ENCODE measurements at regions not wholly inside any gene's neighbourhood (a gene's known extent, or its start where the extent isn't known, plus 50 kb on each side); places are given as distances from the start of the nearest gene placed in this dataset.

DNA sequence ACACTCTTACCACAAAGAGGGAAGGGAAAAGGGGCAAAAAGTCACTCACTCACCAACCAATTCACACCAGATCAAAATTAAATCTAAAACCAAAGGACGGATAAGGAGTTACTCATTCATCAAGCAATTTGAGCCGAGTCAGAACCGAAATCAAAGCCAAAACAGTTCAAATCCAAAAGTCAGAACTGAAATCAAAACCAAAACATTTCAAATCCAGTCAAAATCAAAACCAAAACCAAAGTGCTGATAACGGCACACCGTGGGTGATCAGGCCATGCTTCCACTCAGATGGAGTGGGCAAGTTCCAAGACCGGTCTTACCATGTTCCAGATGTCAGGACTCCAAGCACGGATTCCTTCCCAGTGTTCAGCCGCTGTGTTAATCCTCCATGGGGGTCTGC is 139.5 kb downstream of the SLC38A6 start (continued):
- TF ChIP-seq RXRA (IDR thresholded peaks at IDR 0.05): no peak

DNA sequence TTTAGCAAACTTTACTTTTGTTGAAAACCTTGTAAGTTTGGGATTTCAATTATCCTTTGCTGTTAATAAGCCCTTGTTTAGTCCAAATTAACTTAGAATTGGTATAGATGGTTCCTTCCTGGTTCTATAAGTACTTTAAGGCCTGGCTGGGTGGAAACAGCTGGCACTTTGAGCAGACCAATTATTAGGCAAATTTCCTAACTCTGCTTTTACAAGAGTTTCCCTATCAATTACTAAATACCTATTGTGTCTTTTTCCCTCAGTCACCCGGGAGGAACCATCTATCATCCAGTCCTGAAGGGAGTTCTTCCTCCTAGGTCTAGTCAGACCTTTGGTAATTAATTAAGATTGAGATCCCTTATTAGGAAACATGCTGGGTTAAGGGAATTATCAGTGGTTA is 138.0 kb downstream of the SLC38A6 start:
- DNase-seq (ENCODE audit: low spot score): no peak
- H3K4me3 ChIP-seq (ENCODE audit: low read depth in 1 of 3, low read length in 3 of 3): no peak overlapping the region
- no peak overlapping the region for H3K27ac ChIP-seq (ENCODE audit: low read depth in 1 of 2, low read length in 2 of 2)
- H3K36me3 ChIP-seq (ENCODE audit: control insufficient read depth in 4 of 4, insufficient read depth in 3 of 4, low read depth in 1 of 4, low read length in 3 of 4): no peaks in the 10 kb centered on the region
- H3K9me3 ChIP-seq (ENCODE audit: control insufficient read depth in 4 of 4, low read length in 3 of 4): no peaks in the 10 kb centered on the region
- 77% methylated on average over 1 of the region's 1 CpG for WGBS
- peaks cover 0 to 6% (median 1%) of the 10 kb centered on the region in 4 donors for H3K4me1 ChIP-seq (ENCODE audit: control insufficient read depth in 4 of 4, insufficient read depth in 4 of 4, low read length in 3 of 4)
- no peaks in the 10 kb centered on the region for H3K27me3 ChIP-seq (ENCODE audit: control insufficient read depth in 4 of 4, insufficient read depth in 4 of 4, low read length in 3 of 4)
- H3K9ac ChIP-seq (ENCODE audit: low read depth in 1 of 2, low read length in 2 of 2): no peak overlapping the region
- no peak for TF ChIP-seq GABPA (IDR thresholded peaks at IDR 0.05 in 1 of 2, conservative IDR thresholded peaks at IDR 0.05 in 1 of 2)
- TF ChIP-seq, protein P1, sequence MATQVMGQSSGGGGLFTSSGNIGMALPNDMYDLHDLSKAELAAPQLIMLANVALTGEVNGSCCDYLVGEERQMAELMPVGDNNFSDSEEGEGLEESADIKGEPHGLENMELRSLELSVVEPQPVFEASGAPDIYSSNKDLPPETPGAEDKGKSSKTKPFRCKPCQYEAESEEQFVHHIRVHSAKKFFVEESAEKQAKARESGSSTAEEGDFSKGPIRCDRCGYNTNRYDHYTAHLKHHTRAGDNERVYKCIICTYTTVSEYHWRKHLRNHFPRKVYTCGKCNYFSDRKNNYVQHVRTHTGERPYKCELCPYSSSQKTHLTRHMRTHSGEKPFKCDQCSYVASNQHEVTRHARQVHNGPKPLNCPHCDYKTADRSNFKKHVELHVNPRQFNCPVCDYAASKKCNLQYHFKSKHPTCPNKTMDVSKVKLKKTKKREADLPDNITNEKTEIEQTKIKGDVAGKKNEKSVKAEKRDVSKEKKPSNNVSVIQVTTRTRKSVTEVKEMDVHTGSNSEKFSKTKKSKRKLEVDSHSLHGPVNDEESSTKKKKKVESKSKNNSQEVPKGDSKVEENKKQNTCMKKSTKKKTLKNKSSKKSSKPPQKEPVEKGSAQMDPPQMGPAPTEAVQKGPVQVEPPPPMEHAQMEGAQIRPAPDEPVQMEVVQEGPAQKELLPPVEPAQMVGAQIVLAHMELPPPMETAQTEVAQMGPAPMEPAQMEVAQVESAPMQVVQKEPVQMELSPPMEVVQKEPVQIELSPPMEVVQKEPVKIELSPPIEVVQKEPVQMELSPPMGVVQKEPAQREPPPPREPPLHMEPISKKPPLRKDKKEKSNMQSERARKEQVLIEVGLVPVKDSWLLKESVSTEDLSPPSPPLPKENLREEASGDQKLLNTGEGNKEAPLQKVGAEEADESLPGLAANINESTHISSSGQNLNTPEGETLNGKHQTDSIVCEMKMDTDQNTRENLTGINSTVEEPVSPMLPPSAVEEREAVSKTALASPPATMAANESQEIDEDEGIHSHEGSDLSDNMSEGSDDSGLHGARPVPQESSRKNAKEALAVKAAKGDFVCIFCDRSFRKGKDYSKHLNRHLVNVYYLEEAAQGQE (IDR thresholded peaks at IDR 0.05): no peak
- TF ChIP-seq TAF1 (conservative IDR thresholded peaks at IDR 0.05): no peak
- no peak for TF ChIP-seq FOXA1 (IDR thresholded peaks at IDR 0.05)
- no peak for TF ChIP-seq RXRA (IDR thresholded peaks at IDR 0.05)
- TF ChIP-seq JUND (IDR thresholded peaks at IDR 0.05): no peak
- TF ChIP-seq FOXA2 (IDR thresholded peaks at IDR 0.05): no peak
- TF ChIP-seq EGR1 (IDR thresholded peaks at IDR 0.05; ENCODE audit: low read depth in 2 of 2): no peak
- TF ChIP-seq RAD21 (IDR thresholded peaks at IDR 0.05): no peak

DNA sequence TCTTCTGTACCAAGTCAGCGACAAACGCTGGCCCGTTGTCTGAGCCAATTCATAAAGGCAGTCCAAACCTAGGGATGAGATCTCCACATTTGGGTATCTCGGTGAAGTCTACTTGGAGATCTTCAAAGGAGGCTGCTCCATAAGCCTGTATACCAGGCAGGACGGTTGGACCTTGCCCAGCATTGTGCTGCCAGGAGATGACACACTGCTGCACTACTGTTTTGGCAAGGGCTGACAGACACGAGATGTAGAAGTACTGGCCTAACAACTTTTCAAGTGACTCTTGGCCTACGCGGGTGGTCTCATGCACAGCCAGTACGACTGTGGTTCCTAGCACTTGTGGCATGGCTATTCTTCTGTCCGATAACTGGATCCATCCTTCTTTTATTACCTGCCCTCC is 135.3 kb downstream of the SLC38A6 start:
- TF ChIP-seq, protein P2, sequence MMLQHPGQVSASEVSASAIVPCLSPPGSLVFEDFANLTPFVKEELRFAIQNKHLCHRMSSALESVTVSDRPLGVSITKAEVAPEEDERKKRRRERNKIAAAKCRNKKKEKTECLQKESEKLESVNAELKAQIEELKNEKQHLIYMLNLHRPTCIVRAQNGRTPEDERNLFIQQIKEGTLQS (IDR thresholded peaks at IDR 0.05): no peak
- peak in 1 of 2 donors; percentile 47 for TF ChIP-seq HNF4A (conservative IDR thresholded peaks at IDR 0.05)
- Histone ChIP-seq H3K27me3 (ENCODE audit: control insufficient read depth in 4 of 4, insufficient read depth in 4 of 4, low read length in 3 of 4) (no peaks in the 10 kb centered on the region), H3K4me3 (ENCODE audit: low read depth in 1 of 3, low read length in 3 of 3) (no peak overlapping the region), H3K4me1 (ENCODE audit: control insufficient read depth in 4 of 4, insufficient read depth in 4 of 4, low read length in 3 of 4) (peaks cover 0 to 6% (median 1%) of the 10 kb centered on the region in 4 donors), H3K36me3 (ENCODE audit: control insufficient read depth in 4 of 4, insufficient read depth in 3 of 4, low read depth in 1 of 4, low read length in 3 of 4) (no peaks in the 10 kb centered on the region), H3K9me3 (ENCODE audit: control insufficient read depth in 4 of 4, low read length in 3 of 4) (no peaks in the 10 kb centered on the region), H3K9ac (ENCODE audit: low read depth in 1 of 2, low read length in 2 of 2) (no peak overlapping the region), H3K27ac (ENCODE audit: low read depth in 1 of 2, low read length in 2 of 2) (no peak overlapping the region)
- DNase-seq (ENCODE audit: low spot score): no peak
- 80% methylated on average over 10 of the region's 10 CpGs for WGBS

DNA sequence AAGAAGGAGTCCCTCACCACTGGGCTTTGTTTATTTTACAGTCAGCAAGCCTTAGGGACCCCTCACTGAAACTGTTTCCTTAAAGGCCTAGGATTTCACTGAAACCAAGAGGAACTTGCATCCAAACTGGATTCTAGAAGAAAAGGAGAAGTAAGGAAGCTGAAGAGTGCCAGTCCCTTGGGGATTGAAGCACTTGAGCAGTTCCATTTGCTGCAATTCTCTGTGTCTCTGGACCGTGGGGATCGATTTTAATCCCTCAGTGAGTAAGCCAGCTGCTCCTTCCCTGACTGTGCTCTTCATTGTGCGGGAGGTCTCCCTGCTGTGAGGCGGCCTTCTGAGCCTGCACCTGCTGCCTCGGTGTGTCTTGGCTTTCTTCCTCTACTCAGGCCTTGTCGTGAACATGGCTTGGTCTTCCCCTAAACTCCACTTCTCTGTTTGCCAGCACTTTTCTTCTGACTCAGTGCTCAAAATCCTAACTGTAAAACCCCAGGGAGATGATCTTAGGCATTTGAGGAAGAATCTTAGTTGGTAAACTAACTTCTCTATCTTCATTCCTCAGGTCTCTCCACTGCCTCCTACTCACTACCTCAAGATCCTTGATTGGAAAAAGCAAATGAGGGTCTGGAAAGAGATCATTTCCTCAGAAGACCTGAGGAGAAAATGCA is 132.6 kb downstream of the SLC38A6 start:
- Histone ChIP-seq H3K27me3 (ENCODE audit: control insufficient read depth in 4 of 4, insufficient read depth in 4 of 4, low read length in 3 of 4) (no peaks in the 10 kb centered on the region), H3K4me1 (ENCODE audit: control insufficient read depth in 4 of 4, insufficient read depth in 4 of 4, low read length in 3 of 4) (no peaks in the 10 kb centered on the region), H3K9ac (ENCODE audit: low read depth in 1 of 2, low read length in 2 of 2) (no peak overlapping the region), H3K4me3 (ENCODE audit: low read depth in 1 of 3, low read length in 3 of 3) (no peak overlapping the region), H3K9me3 (ENCODE audit: control insufficient read depth in 4 of 4, low read length in 3 of 4) (no peaks in the 10 kb centered on the region), H3K36me3 (ENCODE audit: control insufficient read depth in 4 of 4, insufficient read depth in 3 of 4, low read depth in 1 of 4, low read length in 3 of 4) (no peaks in the 10 kb centered on the region), H3K27ac (ENCODE audit: low read depth in 1 of 2, low read length in 2 of 2) (no peak overlapping the region)
- TF ChIP-seq RXRA (IDR thresholded peaks at IDR 0.05) (no peak), NR2F2 (IDR thresholded peaks at IDR 0.05) (no peak), JUND (IDR thresholded peaks at IDR 0.05) (no peak), SP1 (IDR thresholded peaks at IDR 0.05) (no peak), HNF4G (IDR thresholded peaks at IDR 0.05) (no peak), YY1 (IDR thresholded peaks at IDR 0.05) (no peak)
- TF ChIP-seq, protein P3, sequence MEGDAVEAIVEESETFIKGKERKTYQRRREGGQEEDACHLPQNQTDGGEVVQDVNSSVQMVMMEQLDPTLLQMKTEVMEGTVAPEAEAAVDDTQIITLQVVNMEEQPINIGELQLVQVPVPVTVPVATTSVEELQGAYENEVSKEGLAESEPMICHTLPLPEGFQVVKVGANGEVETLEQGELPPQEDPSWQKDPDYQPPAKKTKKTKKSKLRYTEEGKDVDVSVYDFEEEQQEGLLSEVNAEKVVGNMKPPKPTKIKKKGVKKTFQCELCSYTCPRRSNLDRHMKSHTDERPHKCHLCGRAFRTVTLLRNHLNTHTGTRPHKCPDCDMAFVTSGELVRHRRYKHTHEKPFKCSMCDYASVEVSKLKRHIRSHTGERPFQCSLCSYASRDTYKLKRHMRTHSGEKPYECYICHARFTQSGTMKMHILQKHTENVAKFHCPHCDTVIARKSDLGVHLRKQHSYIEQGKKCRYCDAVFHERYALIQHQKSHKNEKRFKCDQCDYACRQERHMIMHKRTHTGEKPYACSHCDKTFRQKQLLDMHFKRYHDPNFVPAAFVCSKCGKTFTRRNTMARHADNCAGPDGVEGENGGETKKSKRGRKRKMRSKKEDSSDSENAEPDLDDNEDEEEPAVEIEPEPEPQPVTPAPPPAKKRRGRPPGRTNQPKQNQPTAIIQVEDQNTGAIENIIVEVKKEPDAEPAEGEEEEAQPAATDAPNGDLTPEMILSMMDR (IDR thresholded peaks at IDR 0.05; ENCODE audit: low read depth, low read length, missing input control): no peak
- WGBS: 73% methylated on average over 6 of the region's 6 CpGs
- DNase-seq (ENCODE audit: low spot score): no peak

All from liver (tissue), 8 donors.